LHCN-M2 (cell line): ENCODE measurements at regions not wholly inside any gene's neighbourhood (a gene's known extent, or its start where the extent isn't known, plus 50 kb on each side); places are given as distances from the start of the nearest gene placed in this dataset.

Source experiments
- DNase-seq: peaks from one replicate; pipeline ENCODE4 v3.0.0-alpha.2; 2012; ENCODE audit warnings: low read depth

DNA sequence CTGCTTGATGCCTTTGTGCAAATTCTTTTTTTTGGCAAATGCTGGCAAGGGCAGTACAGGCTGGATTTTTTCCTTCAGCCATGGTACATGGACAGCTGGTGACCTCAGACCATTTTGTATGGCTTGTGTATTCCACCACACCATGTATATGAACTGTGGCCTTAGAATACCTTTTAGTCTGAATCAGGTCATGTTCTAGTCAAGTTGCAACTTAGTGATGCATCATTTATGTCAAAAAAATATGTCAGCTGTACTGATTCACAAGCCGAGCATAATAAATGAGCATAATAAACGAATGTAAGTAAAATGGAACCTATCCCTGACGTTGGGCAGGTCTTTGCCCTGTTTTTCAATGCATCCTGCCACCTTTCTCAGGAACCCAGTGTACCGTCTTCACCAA is 219.7 kb upstream of the RUNX1 start:
- no peak for DNase-seq

GRCh38 chr21:35268261-35268660 is 219.2 kb upstream of the RUNX1 start:
- no peak for DNase-seq

DNA sequence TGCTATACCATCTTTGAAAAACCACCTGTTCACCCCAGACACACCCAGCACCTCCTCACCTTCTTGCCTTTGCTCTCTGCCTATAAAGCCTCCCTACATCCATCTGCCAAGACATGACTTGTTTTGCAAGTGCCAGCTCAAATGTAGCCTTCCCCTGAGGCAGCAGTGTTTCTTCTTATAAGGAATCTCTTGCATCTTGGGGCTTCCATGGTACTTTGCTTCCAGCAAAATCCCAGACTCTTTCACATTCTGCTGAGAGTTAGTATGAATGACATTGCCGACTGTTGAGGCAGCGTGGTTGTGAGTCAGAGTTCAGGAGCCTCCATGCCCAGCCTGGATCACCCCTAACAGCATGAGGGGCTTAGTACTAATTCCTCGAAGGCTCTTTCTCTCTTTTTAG is 217.4 kb upstream of the RUNX1 start:
- DNase-seq, result peak; percentile 71

GRCh38 chr21:35265170-35265877 is 216.2 kb upstream of the RUNX1 start:
- DNase-seq, result peak; percentile 81

DNA sequence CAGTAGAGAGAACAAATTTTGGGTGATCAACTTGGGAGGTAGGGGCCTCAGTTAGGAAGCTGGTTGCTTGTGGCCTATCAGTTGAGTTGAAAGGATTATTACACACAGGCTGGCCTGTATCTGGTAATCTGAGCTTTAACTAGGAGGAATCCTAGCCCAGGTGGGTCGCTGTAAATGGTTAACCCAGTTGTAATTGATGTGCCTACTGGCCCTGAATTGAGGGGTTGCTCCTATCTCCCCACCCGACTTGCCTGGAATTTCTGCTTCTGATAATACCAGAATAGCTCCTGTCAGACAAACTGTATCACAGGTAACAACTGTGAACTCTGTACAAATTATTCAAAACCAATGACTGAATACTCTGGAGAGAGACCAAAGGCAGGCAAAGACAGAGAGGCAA is 210.4 kb upstream of the RUNX1 start:
- DNase-seq, result no peak

GRCh38 chr21:35258521-35258920 is 209.4 kb upstream of the RUNX1 start:
- DNase-seq, result no peak

DNA sequence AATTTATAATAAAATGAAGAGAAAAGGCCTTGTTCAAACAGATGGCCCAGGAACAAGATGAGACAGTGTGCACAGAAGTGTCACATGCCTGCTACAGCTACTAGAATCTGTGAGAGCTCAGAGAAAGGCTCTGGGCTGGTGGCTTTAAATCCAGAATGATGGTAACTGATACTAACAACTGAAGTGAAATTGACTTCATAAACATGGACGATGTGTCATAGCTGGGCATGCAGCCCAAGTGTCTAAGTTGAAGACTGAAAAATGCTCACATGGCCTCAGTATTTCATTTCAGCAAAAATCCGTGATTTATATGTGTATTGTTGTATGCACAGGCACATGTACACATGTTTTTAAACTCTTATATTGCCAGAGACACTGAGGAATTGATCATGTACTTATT is 208.3 kb upstream of the RUNX1 start:
- DNase-seq, result peak; percentile 98

- DNase-seq, result peak; percentile 100
These were observed 207.4 kb upstream of the RUNX1 start for GRCh38 chr21:35256468-35256988.

DNA sequence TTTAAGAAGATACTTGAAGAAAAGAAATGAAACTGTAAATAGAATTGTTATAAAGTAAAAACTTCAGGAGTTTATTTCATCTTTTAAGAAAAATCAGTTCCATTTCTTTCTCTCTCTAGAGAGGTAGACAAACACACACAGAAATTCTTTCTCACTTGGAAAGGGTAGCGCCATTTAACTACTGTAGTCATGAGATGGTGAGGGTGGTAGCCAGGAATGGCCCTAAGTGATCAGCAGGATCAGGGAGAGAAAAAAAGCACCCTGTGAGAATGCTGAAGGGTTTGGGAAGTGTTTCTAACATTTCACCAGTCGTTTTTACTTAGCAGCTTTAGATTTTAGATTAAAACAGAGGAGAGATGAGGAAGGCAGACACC is 205.7 kb upstream of the RUNX1 start:
- no peak for DNase-seq

GRCh38 chr21:35254006-35254764 is 205.1 kb upstream of the RUNX1 start:
- peak; percentile 92 for DNase-seq

- peak; percentile 97 for DNase-seq
These were observed 203.7 kb upstream of the RUNX1 start for GRCh38 chr21:35252831-35253230.

GRCh38 chr21:35249636-35250035 is 200.5 kb upstream of the RUNX1 start:
- DNase-seq, result no peak

DNA sequence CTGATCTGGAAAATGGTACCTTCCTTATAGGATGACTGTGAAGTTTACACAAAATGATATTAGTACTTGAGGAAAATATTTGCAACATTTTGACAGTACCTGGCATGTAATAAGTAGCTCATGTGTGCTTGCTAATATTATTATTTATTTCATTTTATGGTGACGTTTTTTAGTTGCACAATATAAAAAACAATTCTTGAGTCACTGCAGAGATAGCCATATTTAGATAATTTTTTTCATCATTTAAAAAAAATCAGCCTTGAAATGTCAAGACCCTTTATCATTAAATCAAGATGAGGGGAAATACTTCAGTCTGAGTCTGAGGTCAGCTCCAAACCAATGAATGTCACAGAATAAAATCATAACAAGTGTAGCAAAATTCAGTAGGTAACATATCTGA is 196.8 kb upstream of the RUNX1 start:
- DNase-seq, result no peak

DNA sequence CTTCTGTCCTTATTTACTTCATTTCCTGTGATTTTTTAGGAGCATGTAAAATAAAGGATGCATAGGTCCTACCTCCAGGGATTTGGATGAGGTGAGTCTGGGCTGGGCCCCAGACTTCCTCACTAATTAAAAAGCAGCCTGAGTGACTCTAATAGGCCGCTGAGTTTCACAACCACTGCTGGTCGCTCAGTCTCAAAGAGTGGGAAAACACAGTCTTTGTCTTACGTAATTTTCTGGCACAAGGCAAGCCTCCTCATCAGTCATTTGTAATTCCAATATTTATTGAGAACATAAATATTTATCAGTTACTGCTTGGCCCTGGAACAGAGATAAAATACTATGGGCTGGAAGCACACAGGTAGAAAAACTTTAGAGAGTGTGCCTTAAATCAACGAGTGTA is 195.4 kb upstream of the RUNX1 start:
- no peak for DNase-seq

DNA sequence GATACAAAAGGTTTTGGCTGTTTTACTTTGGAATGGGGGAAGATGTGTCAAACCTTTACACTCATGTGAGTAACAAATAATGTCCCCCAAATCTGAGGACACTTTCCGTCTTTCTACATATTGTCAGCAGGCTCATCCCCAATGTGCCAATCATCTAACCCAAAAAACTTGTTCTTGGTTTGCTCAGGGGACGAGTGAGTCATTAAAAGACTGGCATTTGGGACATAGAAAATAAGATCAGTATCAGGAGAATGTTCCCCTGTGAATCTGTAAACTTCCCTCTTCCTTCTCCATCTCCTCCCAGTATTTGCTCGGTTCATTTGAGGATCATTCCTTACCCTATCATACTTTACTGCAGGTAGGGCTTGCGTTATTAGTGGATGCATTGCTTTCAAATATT is 194.1 kb upstream of the RUNX1 start:
- DNase-seq, result no peak

DNA sequence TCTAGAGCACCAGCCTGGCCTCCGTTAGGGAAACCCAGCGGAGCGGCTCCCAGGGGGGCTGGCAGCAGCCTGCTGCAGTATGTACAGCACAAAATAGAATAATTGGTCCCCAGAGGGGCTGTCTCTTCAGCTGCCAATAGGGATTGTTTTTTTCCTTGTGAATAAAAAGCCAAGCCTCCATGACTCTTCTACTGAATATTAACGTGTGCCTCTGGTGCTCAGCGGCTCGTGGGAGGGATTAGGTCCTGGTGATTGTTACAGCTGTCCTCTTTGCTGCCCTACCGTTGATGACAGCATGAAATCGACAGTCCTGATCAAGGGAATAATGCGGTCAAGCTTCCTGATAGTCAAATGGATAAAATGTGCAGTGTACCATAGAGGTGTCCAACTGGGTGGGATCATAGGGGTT is 190.7 kb upstream of the RUNX1 start:
- DNase-seq, result peak; percentile 93

- no peak for DNase-seq
These were observed 189.0 kb upstream of the RUNX1 start for GRCh38 chr21:35238119-35238518.

DNA sequence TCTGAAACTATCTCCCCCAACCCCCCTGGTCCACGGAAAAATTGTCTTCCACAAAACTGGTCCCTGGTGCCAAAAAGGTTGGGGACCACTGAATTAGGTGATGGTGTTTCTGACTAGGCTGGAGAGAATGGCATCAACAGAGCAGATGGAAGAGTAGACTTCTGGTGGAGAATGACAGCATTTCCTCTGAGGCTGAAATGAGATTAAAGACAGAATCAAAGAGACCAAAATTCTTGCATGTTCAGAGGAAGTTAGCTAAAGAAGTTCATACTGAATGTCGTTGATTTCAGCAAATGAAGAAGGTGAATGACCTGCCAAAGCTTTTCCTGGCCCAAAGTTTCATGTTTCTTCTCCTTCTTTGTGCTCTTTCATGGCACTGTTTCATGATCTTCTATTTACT is 188.2 kb upstream of the RUNX1 start:
- DNase-seq, result no peak

DNA sequence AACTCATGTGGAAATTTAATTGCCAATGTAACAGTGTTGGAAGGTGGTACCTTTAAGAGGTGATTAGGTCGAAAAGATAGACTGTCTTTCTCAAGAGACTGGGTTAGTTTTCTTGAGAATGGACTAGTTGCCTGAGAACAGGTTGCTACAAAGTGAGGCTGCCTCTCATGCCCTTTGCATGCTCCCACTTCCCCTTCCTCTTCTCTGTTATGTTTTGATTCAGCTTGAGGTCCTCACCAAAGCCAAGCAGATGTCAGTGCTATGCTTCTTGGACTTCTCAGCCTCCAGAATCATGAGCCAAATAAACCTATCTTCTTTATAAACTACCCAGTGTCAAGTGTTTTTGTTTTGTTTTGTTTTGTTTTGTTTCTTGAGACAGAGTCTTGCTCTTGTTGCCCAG is 187.0 kb upstream of the RUNX1 start:
- DNase-seq, result no peak

GRCh38 chr21:35234725-35235124 is 185.6 kb upstream of the RUNX1 start:
- DNase-seq, result peak; percentile 82

DNA sequence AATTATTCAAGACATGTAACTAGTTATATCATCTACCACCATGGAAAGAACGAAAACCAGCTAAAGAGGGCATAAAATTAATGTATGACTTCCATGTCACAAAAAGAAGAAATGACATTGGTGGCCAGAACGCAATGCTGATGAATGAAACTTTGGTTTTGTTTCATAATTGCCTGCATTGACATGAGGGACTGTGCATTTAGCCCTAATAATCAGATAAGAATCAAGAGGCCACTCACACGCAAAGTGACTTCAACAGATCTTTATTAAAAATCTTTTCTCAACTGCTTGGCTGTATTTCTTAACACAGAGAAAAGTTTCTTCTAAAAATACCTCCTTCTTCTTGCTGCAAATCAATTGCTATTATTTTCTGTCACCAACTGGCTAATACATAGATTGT is 184.7 kb upstream of the RUNX1 start:
- DNase-seq, result no peak

GRCh38 chr21:35232545-35233176 is 183.6 kb upstream of the RUNX1 start:
- peak; percentile 94 for DNase-seq

DNA sequence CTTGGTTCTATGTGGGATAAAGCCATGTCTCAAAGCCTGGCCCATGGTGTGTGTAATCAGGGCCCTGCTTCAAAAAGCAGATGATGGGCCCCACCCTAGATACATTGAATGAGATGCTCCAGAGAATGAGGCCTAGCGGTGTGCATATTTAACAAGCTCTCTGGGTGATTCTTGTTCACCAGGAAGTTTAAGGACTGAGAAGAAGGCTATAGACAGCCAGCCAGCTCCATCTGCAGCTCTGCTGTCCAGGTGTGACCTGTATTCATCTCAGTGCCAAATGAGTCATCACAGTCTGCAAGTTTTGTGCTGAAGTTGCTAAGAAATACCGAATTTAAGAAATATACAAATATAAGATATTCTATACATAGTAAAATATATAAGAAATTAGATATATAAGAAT is 182.0 kb upstream of the RUNX1 start:
- DNase-seq, result no peak
